ENCODE measurements at regions not wholly inside any gene's neighbourhood (a gene's known extent, or its start where the extent isn't known, plus 50 kb on each side); places are given as distances from the start of the nearest gene placed in this dataset.

DNA sequence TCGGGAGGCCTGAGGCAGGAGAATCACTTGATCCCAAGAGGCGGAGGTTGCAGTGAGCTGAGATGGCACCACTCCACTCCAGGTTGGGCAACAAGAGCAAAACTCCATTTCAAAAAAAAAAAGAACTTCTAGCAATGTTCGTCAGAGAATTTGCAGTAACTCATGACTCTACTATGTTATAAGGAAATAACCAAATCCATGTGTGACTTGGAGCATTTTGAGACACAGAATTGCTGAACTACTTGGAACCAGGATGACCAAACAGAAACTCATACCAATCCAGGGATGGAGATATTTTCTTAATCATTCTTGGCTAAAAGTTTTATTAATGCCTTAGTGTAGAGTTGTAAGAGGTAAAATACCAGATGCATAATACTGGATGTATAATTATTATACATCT lies 99.9 kb upstream of the BNC2 start:
- Histone ChIP-seq H2BK12ac (ENCODE audit: insufficient read length, low read depth, low read length) (no peak overlapping the region), H3K14ac (ENCODE audit: insufficient read depth, low read length) (no peak overlapping the region), H3K27me3 (ENCODE audit: insufficient read depth, low read length) (no peaks in the 10 kb centered on the region), H2AK5ac (ENCODE audit: insufficient read length, low read length) (no peak overlapping the region), H2BK15ac (ENCODE audit: low read depth, low read length) (no peak overlapping the region), H4K8ac (replicated peaks; ENCODE audit: insufficient read length, low read depth, low read length) (no peak overlapping the region), H3K79me1 (ENCODE audit: insufficient read depth, low read depth, low read length, poor library complexity, severe bottlenecking) (no peaks in the 10 kb centered on the region), H3K18ac (ENCODE audit: insufficient read length, low read depth, low read length) (no peak overlapping the region), H3K4ac (ENCODE audit: low read depth, low read length) (no peak overlapping the region), H4K5ac (ENCODE audit: insufficient read length, low read depth, low read length) (no peak overlapping the region), H3K4me2 (ENCODE audit: insufficient read depth, insufficient read length, low read length) (no peak overlapping the region), H3K79me2 (ENCODE audit: insufficient read depth, low read length) (no peaks in the 10 kb centered on the region), H4K91ac (ENCODE audit: insufficient read length, low read depth, low read length) (no peak overlapping the region), H2BK5ac (ENCODE audit: insufficient read length, low read length) (no peak overlapping the region), H3K27ac (ENCODE audit: insufficient read length, low read depth, low read length) (no peak overlapping the region), H3K23ac (ENCODE audit: insufficient read length, low read depth, low read length) (no peak overlapping the region), H3K9me3 (ENCODE audit: control insufficient read depth, low read depth, low read length) (no peaks in the 10 kb centered on the region), H4K20me1 (ENCODE audit: control insufficient read depth, insufficient read depth, insufficient read length) (no peaks in the 10 kb centered on the region), H3K56ac (ENCODE audit: insufficient read length, low read depth, low read length) (no peak overlapping the region), H3K23me2 (ENCODE audit: insufficient read length, low read depth, low read length, poor library complexity, severe bottlenecking) (no peaks in the 10 kb centered on the region), H2BK20ac (ENCODE audit: low read depth, low read length, poor library complexity, severe bottlenecking) (no peak overlapping the region), H2BK120ac (ENCODE audit: low read depth, low read length, poor library complexity, severe bottlenecking) (no peak overlapping the region), H3K9ac (ENCODE audit: extremely low read depth, insufficient read length, low read length) (no peak overlapping the region), H2AFZ (ENCODE audit: low read length) (no peak overlapping the region), H3K4me1 (ENCODE audit: insufficient read depth, low read length) (no peaks in the 10 kb centered on the region), H3T11ph (ENCODE audit: low read length) (no peak overlapping the region)
- H3K4me1 Mint-ChIP-seq: no peaks in the 10 kb centered on the region
- TF ChIP-seq, protein P1, sequence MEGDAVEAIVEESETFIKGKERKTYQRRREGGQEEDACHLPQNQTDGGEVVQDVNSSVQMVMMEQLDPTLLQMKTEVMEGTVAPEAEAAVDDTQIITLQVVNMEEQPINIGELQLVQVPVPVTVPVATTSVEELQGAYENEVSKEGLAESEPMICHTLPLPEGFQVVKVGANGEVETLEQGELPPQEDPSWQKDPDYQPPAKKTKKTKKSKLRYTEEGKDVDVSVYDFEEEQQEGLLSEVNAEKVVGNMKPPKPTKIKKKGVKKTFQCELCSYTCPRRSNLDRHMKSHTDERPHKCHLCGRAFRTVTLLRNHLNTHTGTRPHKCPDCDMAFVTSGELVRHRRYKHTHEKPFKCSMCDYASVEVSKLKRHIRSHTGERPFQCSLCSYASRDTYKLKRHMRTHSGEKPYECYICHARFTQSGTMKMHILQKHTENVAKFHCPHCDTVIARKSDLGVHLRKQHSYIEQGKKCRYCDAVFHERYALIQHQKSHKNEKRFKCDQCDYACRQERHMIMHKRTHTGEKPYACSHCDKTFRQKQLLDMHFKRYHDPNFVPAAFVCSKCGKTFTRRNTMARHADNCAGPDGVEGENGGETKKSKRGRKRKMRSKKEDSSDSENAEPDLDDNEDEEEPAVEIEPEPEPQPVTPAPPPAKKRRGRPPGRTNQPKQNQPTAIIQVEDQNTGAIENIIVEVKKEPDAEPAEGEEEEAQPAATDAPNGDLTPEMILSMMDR (conservative IDR thresholded peaks at IDR 0.05): no peak
- peaks cover 9 to 13% of the 10 kb centered on the region in 2 experiments; a peak in 4 of 5 replicates for H3K9me3 Mint-ChIP-seq
- no CpG with 5 or more reads among the region's 3 CpGs for WGBS (ENCODE audit: extremely low coverage, insufficient read length, low lambda C conversion rate)
- peaks cover 4 to 17% (median 4%) of the 10 kb centered on the region in 3 experiments; a peak in 5 of 7 replicates for H3K36me3 Mint-ChIP-seq (ENCODE audit: insufficient read depth in 1 of 3, low read depth in 3 of 3)
- no peak overlapping the region for H3K27ac Mint-ChIP-seq
- no peak for DNase-seq
- H3K4me3 Mint-ChIP-seq: no peak overlapping the region
- no peaks in the 10 kb centered on the region; the same call in 1 of the 2 replicates for H3K27me3 Mint-ChIP-seq (ENCODE audit: low read depth)
